ENCODE measurements at regions not wholly inside any gene's neighbourhood (a gene's known extent, or its start where the extent isn't known, plus 50 kb on each side); places are given as distances from the start of the nearest gene placed in this dataset.

DNA sequence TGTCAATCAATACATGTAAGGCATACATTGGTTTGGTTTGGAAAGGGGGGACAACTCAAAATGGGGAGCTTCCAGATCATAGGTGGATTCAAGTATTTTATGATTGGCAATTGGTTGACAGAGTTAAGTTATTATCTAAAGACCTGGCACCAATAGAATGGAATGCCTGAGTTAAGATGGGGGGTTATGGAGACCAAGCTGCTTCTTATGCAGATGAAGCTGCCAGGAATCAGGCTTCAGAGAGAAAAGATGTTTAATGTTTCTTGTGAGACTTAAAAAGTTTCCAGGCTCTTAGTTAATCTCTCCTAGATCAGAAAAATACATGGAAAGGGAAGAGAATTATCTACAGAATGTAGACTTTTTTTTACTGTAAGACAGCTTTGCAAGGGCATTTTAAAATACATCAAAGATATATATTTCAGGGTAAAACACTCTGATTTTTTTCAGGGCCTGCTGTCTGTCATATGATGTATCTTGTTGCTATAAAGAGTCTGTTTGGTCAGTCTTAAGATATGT, 1343.2 kb upstream of the LRRTM1 start:
- DNase-seq (ENCODE audit: low read depth in 2 of 2), result no peak

DNA sequence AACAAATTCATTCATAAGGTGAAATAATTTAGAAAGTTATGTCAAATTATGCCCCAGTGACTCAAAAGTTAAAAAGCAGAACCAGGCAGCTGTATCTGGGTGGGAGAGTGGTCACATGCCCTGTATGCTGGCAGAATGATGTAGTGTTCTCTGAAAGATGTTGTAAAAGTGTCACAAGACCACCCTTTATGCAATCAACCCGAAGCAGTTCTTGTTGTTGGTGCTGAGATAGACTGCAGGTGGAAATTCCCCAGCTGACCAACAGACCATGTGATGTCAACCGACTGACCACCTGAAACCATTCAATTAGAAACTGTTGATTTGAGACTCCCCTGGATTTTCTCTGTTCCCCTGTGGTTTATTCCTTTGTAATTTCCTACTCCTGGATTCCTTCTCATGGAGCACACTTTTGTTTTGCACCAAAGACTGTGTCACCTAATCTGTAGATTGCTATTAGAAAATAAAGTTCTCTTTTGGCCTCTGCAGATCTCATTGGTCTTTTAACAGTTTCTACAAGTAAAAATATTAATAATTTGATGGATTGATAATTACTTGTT, 1341.3 kb upstream of the LRRTM1 start:
- no peak for DNase-seq (ENCODE audit: low read depth in 2 of 2)

DNA sequence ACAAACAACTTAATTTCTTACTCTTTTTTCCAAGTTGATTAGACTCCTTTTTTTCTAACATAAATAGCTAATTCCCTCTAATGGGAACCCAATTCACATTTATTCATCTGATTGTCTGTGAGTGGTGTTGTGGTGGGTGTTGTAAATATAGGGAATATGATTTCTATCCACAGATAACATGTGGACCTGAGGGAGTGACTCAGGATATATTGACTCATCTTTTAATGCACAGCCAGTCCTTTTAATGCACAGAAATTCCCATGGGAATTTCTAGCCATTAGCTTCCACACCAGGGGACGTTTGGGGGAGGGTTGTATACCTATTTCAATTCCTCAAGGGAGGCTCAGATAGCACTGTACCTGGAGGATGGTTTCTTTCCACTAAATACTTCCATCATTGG, 1339.6 kb upstream of the LRRTM1 start:
- no peak for DNase-seq (ENCODE audit: low read depth in 2 of 2)

DNA sequence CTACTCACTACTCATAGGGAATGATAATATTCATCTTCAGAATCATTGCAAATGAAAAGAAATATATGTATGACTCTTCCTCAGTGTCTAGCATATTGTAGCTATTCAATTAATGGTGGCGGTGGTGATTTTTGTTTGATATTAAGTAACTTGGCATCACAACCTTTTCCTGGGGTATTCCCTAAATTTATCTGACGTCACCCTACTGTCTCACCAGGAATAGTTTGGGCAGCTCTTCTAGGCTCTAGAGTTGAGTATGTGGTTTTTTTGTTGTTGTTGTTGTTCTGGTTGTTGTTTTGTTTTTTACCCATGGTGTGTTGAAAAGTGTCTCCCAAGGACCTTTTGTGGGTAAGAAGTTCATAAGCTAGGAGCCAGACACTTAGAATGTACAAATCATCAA, 1320.3 kb upstream of the LRRTM1 start:
- DNase-seq (ENCODE audit: low read depth in 2 of 2), result no peak

DNA sequence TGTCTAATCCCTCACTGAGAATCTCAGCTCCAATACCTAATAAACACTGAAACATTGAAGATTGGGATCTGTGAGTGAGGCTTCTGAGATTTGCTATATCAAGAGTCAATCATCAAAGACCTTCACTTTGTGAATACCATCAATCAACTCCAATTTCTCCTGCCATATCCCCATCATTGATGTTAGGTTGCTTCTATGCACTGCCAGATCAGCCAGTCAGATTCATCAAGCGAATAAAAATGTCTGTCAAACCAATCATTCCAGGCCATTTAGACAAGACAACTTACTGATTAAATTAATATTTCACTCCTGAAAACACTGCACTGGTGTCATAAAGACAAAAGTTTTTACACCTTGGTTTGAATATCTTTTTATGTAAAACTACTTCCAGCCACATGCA, 1295.5 kb upstream of the LRRTM1 start:
- no peak for DNase-seq (ENCODE audit: low read depth in 2 of 2)

DNA sequence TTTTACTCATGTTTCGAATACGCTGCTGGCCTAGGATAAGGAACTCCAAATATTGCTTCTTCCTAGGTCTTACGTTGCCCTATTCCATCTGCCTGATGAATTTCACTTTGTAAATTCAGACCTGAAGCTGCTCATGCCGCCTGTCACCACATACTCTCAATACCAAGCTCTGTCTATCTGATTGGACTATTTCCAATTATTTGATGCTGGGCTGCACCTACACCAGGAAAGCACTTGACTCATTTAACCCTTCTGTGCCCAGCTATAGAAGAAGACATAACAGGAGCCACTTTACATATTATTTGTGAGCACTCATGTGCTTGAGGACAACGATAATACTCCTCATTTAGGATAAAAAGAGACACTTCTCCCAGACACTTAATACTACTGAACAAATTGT, 1293.9 kb upstream of the LRRTM1 start:
- no peak for DNase-seq (ENCODE audit: low read depth in 2 of 2)

DNA sequence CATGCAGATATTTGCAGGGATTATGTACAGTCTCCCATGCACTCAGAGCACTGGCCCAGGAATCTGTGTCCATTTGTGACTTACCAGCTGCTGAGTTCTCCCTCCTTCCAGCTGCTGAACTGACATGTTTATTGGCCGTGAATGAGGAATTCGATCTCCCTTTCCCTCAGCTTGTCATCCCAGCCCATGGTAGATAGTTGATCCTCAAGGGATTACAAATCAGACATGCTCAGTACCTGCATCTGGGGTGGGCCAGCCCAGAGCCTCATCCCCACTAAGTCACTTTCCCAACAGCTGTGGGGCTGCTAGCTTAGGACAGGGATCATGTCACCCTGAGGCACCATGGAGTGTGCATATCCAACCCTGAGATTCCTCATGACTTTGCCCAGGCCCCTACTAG, 1284.9 kb upstream of the LRRTM1 start:
- no peak for DNase-seq (ENCODE audit: low read depth in 2 of 2)

DNA sequence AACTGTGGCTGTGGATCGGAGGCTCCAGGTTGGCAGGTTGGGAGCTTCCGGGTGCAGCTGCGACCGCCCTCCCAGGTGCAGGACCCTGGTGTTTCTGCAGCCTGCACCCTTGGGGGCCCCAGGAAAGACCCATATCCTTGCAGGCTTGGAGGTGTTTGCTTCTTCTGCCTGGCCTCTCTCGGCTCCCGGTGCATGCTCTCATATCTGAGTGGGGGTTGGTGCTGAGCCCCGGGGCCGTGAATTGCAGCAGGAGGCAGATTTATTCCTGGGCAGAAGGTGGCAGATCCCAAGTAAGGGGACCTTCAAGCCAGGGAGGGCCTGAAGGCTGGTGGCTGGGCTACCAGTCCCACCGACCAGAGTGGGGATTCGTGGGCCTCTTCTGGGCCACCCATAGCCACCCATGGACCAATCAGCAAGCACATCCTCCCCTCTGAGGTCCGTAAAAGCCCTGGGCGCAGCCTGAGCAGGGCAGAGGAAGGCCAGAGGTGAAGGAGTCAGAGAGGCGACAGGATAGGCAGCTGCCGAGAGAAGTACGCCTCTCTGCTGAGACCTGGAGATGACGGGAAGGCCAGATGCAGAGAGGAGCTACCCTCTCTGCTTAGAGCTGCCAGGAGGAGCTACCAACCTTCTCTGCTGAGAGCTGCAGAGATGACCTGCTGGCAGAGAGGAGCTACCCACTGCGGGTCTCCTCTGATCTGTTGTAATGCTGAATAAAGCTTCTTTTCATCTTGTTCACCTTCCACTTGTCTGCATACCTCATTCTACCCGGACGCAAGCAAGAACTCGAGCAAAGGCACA, 1279.0 kb upstream of the LRRTM1 start:
- no peak for DNase-seq (ENCODE audit: low read depth in 2 of 2)

DNA sequence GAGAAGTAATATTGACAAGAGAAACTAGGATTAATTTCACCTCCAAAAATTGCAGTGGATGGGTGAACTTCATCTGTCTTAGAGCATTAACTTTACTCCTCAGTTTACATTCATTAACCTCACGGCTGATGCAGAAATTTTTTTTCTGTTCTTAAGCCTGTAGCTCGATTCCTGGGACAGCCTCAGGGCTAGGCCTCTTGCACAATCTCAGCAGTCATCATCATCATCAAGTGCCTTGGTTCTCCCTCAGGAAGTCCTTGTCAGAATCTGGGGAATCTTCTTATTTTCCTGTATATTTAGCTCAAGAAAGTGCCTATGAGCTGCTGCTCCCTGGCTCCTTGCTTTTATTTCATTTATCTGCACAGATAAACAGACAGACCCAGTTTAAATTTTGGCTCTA, 1272.2 kb upstream of the LRRTM1 start:
- no peak for DNase-seq (ENCODE audit: low read depth in 2 of 2)

DNA sequence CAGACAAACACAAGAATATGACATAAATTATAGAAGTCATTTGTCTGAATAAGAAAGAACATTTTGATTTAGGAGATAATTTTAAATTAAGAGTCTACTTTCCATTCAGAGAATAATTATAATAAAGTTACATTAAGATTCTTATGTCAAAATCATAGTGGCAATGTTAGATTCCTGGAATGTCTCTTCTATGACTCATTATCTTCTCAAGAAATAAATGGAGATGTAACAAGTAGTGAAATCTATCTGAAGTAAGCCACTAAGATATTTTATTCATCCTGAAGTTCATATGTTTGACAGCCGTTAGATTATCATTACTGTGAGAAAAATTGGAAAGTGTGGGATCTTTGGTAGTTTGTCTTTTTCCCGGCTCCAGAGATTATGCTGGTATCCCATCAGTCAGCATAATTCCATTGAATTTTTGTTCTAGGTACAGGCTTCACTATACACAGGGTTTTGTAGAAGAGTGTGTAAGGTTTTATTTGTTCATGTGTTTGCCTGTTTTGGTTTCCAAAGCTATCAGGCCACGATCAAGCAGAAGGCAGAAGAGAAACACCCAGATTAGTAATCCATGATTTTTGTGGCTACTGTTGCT, 1246.6 kb upstream of the LRRTM1 start:
- no peak for DNase-seq (ENCODE audit: low read depth in 2 of 2)

DNA sequence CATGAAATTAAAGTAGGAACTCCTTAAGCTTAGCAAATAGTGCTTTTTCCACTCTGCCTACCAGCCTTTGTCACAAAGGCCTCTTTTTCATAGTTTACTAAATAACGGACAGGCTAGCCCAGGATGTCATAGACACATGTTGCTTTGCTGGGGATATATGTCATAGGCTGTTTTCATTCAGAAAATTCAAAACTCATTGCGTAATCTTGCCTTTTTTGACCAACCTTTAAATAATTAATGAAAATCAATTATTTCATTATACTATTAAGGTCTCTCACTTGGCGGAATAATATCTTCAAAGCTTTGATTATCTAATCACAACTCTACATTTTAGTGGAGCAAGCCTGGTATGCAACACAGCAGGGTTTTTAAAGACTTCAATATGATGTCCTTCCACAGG, 1245.7 kb upstream of the LRRTM1 start:
- DNase-seq (ENCODE audit: low read depth in 2 of 2), result no peak

DNA sequence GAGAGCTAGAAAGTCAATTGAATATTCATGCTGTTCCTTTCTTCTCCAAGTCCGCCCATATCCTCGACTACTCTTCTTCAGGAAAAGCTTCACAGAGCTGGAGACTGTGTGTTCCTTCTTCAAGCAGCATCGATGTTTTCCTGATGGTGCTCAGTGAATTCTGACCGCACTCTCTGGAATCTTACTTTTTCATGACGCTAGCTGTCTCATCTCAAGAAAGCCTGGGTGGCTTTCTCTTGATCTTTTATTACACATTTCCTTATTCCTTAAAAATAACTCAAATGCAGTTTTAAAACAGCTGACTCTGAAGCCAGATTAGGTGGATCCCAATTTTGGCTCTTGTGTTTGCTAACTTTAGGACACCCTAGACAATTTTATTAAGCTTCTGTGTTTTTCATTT, 1245.1 kb upstream of the LRRTM1 start:
- no peak for DNase-seq (ENCODE audit: low read depth in 2 of 2)

DNA sequence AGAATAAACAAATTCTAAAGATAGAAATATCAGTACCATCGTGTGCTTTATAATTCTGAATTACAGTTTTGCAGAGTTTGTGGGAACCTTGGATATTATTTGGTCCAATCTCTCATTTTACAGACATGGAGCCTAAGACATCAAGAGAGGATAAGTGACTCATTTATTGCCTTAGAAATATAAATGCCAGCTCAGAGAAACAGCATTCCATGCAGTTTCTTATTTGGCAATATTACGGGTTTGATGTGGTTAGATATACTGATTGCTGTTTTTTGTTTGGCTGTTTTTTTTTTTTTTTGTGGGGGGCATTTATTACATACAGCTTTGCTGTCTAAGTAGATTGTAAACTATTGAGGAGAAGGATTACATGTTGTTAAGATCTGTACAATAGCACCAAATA, 1241.1 kb upstream of the LRRTM1 start:
- DNase-seq (ENCODE audit: low read depth in 2 of 2), result no peak

DNA sequence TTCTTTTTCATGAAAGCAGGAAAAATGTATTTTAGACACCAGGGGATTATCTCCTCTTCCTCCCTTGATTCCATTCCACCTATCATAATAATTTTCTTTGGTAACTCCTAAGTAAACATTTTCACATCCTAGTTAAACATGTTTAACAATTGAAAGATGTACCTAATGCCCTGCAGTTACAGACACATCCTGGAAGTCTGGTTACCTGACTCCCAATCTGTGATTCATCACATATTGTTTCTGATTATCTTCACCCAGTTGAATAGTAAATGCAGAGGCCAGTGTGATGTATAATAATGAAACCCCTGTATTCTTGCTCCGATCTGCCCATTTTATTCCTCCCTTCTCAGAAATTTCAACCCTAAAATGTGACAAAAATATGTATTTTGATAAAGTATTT, 1237.6 kb upstream of the LRRTM1 start:
- DNase-seq (ENCODE audit: low read depth in 2 of 2), result no peak

DNA sequence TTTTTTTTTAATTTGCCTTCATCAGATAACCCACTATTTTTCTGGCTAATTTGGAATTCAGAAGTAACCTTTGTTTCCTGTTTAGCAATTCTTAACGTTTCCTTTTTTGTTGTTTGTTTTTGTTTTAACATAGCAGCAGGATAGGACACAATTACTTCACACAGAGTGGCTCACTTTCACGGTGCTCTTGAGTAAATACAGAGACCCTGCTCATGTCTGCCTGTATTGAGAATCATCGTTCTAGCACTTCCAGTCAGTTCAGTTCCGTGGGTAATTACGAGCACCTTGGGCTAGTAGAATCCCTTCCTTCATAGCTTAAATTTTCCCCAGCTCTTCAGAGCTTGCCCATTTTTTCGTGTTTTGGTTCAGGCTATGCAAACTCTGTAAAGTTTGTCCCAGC, 1225.4 kb upstream of the LRRTM1 start:
- no peak for DNase-seq (ENCODE audit: low read depth in 2 of 2)

DNA sequence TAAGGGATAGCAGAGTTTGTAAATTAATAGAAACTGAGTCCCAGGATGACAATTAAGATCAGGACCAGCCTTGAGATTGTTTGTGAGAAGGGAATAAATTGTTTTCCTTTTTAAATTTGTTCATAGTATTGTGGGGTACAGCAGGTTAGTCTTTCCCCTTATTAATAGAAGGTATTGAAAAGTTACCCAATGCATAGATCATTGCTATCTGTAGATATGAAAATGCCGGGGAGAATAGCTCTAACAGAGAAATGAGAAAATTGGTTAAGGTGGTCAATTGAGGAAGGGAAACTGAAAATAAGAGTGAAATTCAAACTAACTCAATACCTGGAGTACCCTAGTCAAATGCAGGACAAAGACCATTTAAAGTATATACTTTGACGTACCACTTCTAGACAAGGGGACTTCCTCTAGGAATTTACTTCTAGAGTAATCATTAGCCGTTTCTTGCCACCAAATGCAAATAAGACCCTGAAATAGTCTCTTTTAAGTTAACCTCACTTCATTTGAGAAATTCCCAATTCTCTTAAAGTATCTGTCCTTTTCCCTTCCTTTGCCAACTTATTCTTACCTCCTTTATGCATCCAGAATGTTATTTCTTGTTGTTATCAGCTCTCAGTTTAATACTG, 1224.4 kb upstream of the LRRTM1 start:
- DNase-seq (ENCODE audit: low read depth in 2 of 2), result no peak

DNA sequence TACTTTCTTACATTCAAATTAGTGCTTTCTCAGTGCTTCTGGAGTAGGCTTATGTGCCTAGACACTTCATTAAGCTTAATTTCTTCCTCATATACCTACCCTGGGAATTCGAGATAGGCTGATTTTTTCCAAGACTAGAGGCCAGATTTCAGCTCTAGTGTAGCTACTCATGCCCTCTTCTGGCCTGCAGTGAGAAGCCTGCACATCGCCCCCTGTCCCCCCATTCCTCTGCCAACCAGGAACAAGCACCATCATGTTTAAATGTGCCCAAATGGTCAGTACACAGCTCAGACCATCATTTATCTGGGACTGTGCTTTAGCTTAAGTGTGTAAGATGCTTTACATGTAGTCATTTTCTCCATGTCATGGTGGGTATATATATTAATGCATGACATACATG, 1218.8 kb upstream of the LRRTM1 start:
- no peak for DNase-seq (ENCODE audit: low read depth in 2 of 2)

DNA sequence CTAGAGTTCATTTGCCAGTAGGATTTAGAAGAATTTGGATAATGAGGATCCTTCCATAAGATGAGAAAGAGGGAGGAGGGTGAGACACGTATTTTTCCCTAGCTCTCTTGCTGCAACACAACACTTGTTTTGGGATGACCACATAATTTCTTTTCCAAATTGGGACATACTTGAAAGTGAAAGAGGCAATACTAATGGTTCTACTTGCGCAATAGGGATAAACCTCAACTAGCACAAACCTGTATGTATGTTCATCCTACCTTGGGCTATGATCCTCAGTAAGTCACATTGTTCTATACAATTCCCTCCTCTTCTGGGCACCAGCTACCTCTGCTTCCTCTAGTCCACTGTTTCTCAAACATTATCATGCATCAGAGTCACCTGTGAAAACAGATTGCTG, 1208.8 kb upstream of the LRRTM1 start:
- no peak for DNase-seq (ENCODE audit: low read depth in 2 of 2)

DNA sequence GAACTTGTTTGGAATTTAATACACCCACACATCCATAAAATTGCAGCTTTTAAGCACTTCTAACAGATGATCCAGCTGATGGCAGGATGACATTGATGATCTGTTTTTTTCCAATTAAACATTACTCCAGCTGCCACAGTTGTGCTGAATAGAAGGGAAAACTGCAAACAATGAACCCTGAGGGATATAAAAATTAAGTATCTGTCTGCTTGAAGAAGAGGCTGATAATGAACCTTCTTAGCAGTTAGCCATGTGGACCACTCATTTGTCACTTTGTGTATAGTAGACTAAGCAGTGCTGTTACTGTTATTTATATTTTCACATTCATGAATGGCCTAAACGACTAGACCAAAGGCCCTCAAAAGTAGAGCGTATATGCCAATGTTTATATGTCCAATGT, 1201.0 kb upstream of the LRRTM1 start:
- DNase-seq (ENCODE audit: low read depth in 2 of 2), result no peak

DNA sequence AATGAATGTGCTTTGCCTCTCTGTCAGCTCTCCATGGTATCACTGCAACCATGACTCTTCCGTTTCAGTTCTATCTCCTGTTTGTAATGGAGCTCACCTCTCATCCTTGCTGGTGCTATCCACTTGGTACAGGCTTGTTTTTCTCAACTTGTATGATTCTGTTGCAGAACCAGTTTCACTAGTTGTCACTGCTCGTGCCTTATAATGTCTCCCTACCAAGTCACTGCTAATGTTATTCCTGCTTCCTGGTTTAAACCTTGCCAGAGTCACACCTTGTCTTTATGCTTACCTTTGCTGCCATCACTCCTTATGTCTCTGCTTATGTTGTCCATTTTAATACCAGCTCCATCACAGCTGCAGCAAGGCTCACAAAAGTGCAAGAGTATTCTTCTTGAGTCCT, 1191.0 kb upstream of the LRRTM1 start:
- no peak for DNase-seq (ENCODE audit: low read depth in 2 of 2)

DNA sequence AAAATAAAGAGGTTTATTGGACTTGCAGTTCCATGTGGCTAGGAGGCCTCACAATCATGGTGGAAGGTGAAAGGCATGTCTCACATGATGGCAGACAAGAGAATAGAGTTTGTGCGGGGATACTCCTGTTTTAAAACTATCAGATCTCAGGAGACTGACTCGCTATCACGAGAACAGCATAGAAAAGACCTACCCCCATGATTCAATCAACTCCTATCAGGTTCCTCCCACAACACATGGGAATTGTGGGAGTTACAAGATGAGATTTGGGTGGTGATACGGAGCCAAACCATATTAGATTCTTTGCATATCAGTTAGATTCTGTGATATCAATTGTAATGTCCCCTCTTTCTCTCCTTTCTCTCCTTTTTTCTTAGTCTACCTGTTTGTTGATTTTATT, 1178.7 kb upstream of the LRRTM1 start:
- DNase-seq (ENCODE audit: low read depth in 2 of 2), result no peak

DNA sequence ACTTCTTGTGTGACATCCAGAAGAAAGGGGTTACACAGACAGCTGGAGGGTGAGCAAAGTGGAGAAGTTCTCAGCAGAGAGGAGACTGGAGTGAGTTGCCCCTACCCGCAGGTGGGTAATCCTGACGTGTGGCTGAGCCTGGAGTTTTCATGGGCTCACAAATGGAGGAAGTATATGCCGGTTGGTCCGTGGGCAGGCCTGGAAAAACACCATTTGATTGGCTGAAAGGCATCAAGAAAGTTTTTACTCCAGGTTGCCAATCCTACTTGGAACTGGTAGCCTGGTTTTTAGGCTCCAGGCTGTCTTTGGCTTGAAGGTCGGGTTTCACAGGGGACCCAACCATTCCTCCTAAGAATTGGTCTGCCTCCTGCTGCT, 1177.4 kb upstream of the LRRTM1 start:
- no peak for DNase-seq (ENCODE audit: low read depth in 2 of 2)
